ENCODE measurements at regions not wholly inside any gene's neighbourhood (a gene's known extent, or its start where the extent isn't known, plus 50 kb on each side); places are given as distances from the start of the nearest gene placed in this dataset.

- TF ChIP-seq, protein P1, sequence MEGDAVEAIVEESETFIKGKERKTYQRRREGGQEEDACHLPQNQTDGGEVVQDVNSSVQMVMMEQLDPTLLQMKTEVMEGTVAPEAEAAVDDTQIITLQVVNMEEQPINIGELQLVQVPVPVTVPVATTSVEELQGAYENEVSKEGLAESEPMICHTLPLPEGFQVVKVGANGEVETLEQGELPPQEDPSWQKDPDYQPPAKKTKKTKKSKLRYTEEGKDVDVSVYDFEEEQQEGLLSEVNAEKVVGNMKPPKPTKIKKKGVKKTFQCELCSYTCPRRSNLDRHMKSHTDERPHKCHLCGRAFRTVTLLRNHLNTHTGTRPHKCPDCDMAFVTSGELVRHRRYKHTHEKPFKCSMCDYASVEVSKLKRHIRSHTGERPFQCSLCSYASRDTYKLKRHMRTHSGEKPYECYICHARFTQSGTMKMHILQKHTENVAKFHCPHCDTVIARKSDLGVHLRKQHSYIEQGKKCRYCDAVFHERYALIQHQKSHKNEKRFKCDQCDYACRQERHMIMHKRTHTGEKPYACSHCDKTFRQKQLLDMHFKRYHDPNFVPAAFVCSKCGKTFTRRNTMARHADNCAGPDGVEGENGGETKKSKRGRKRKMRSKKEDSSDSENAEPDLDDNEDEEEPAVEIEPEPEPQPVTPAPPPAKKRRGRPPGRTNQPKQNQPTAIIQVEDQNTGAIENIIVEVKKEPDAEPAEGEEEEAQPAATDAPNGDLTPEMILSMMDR (conservative IDR thresholded peaks at IDR 0.05): no peak
- H3K27ac ChIP-seq: no peak overlapping the region
Observed at GRCh38 chr13:65894049-65894448, 1336.1 kb downstream of the PCDH9 start.

GRCh38 chr13:65892859-65893258 is 1337.3 kb downstream of the PCDH9 start:
- TF ChIP-seq, protein P1 (conservative IDR thresholded peaks at IDR 0.05): no peak
- no peak overlapping the region for H3K27ac ChIP-seq

- no peak overlapping the region for H3K27ac ChIP-seq
- TF ChIP-seq, protein P1 (conservative IDR thresholded peaks at IDR 0.05): no peak
Observed at GRCh38 chr13:65889368-65889767, 1340.8 kb downstream of the PCDH9 start.

DNA sequence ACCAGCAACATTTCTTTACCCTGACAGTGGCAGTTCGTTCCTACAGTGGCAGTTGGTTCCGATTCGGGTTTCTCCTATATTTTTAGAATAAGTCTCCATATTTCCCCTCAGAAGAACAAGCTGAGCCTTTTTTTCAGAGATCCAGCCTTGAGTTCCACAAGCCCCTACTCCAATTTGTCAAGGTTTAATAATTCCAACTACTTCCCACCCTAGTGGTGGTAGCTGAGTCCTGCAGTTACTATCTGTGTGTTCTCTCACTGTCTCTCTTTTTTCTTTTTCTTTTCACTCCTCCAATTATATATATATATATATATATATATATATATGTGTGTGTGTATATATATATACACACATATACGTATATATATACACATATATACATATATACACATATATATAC is 1347.3 kb downstream of the PCDH9 start:
- TF ChIP-seq, protein P1 (conservative IDR thresholded peaks at IDR 0.05): peak; percentile 30
- no peak overlapping the region for H3K27ac ChIP-seq

GRCh38 chr13:65881561-65882155 is 1348.5 kb downstream of the PCDH9 start:
- no peak overlapping the region for H3K27ac ChIP-seq
- TF ChIP-seq, protein P1 (conservative IDR thresholded peaks at IDR 0.05): no peak

DNA sequence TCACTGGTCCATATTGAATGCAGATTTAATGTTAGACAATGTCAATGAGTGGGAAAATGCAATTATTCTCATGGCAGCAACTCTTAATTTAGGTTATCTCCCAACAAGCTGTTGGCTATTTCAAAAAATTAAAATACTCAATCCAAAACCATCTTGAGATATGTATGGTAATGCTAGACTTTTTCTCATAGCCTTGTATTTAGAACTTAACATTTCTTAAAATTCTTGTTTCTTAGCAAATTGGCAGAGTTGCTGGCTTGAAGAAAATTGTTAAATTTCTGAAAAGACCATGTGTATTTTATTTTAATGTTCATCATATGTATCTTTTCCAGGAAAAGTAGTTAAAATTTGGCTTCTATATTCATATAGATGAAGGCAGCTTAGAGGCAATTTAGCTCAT is 1355.1 kb downstream of the PCDH9 start:
- no peak overlapping the region for H3K27ac ChIP-seq
- TF ChIP-seq, protein P1 (conservative IDR thresholded peaks at IDR 0.05): no peak

DNA sequence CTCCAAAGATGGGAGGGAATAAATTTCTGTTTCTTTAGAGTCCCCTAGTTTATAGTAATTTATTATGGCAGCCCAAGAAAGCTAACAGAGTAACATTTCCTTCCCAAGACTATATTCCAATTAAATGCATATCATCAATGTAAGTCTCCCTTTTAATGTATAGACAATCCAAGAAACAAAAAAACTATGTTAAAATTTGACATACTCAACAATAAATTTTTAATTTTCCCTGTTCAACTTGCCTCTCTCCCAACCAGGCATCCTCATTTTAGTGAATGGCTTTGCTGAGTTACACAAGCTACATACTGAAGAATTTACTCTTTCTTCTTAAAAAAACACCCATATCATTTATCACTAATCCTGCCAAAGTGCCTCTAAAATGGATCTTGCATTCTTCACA is 1357.7 kb downstream of the PCDH9 start:
- TF ChIP-seq, protein P1 (conservative IDR thresholded peaks at IDR 0.05): no peak
- no peak overlapping the region for H3K27ac ChIP-seq
